HepG2 (cell line): ENCODE measurements at regions not wholly inside any gene's neighbourhood (a gene's known extent, or its start where the extent isn't known, plus 50 kb on each side); places are given as distances from the start of the nearest gene placed in this dataset.

Experiments
- ATAC-seq: fragments of 200-7000 bp; cut with Tn5 transposase; 3 replicates; pipeline ENCODE4 v1.9.1; 2020; ENCODE audit warnings: mild to moderate bottlenecking, moderate library complexity
- BruUV-seq: library from RNA; stranded (reverse); fragments of 400-500 nt; replicated peaks from 2 replicates; lab custom pipeline; 2021; lab: Mats Ljungman, UMichigan
- CTCF ChIA-PET: fragments of 300-600 bp; formaldehyde crosslinking; extraction: SDS; loops from one replicate; lab custom pipeline; 2021; ENCODE audit warnings: low total read pairs, inconsistent platforms, low intra/inter-chr PET ratio; lab: Yijun Ruan, JAX
- POLR2A ChIA-PET: fragments of 350-600 bp; sonication (Branson Sonifier 250); formaldehyde crosslinking; loops from one replicate; lab custom pipeline; 2020; ENCODE audit warnings: antibody characterized with exemption, inconsistent platforms; lab: Yijun Ruan, JAX
- DNase-seq: peaks from one replicate; pipeline ENCODE4 v3.0.0-alpha.2; 2015; ENCODE audit warnings: low spot score
- FAIRE-seq: peaks from 3 replicates; lab custom pipeline; 2011; peaks lifted over from hg19 to GRCh38; lab: Jason Lieb, UNC
- H2AFZ ChIP-seq: one replicate; pipeline ENCODE4 v1.6.1; 2011; ENCODE audit warnings: low read length, inconsistent platforms
- H3K27ac ChIP-seq: fragments of 300-600 bp; 3 replicates; pipeline ENCODE4 v1.8.0; 2011; ENCODE audit warnings: mixed run types, mild to moderate bottlenecking, mixed read lengths, low read length, inconsistent platforms; ENCODE audit not compliant: insufficient read depth; ENCODE audit errors: extremely low read length
- H3K27me3 ChIP-seq, 2 experiments: fragments of 200-600 bp in 1 of 2; 2 replicates in 1 of 2; 3 replicates in 1 of 2; pipeline versions ENCODE4 v1.6.0 to v1.8.0; 2011; ENCODE audit warnings: low read length in 2 of 2, mild to moderate bottlenecking in 2 of 2, moderate library complexity in 2 of 2, inconsistent platforms in 1 of 2; ENCODE audit not compliant: insufficient read depth in 2 of 2, control insufficient read depth in 1 of 2
- H3K36me3 ChIP-seq, 2 experiments: fragments of 200-600 bp in 1 of 2; replicated peaks in 1 of 2; 2 replicates in 1 of 2; 3 replicates in 1 of 2; pipeline versions ENCODE4 v1.5.1 to v1.8.0; 2011; ENCODE audit warnings: low read length in 2 of 2, inconsistent platforms in 1 of 2; ENCODE audit not compliant: insufficient read depth in 2 of 2, control insufficient read depth in 1 of 2
- H3K4me1 ChIP-seq: 2 replicates; pipeline ENCODE4 v1.5.1; 2012; ENCODE audit warnings: low read length, inconsistent platforms; ENCODE audit not compliant: insufficient read depth
- H3K4me2 ChIP-seq: 2 replicates; pipeline ENCODE4 v1.6.0; 2011; ENCODE audit warnings: low read depth, low read length, inconsistent platforms
- H3K4me3 ChIP-seq, 3 experiments: fragments of 200-600 bp in 1 of 3; sonication (generic), shearing (Covaris generic) in 1 of 3; replicated peaks in 1 of 3; 2 replicates each; pipeline ENCODE4 v1.5.1; 2011 to 2016; ENCODE audit warnings: low read length in 3 of 3, inconsistent platforms in 2 of 3, low read depth in 2 of 3, mild to moderate bottlenecking in 2 of 3, control low read depth in 1 of 3, mixed read lengths in 1 of 3; ENCODE audit not compliant: insufficient read depth in 1 of 3
- H3K79me2 ChIP-seq: one replicate; pipeline ENCODE4 v1.6.1; 2011; ENCODE audit warnings: low read length, inconsistent platforms; ENCODE audit not compliant: insufficient read depth
- H3K9ac ChIP-seq: 2 replicates; pipeline ENCODE4 v1.6.0; 2011; ENCODE audit warnings: mild to moderate bottlenecking, low read depth, low read length, inconsistent platforms; ENCODE audit not compliant: insufficient read depth
- H3K9me3 ChIP-seq: 2 replicates; pipeline ENCODE4 v1.5.1; 2012; ENCODE audit warnings: mild to moderate bottlenecking, low read length
- H4K20me1 ChIP-seq: 2 replicates; pipeline ENCODE4 v1.6.0; 2011; ENCODE audit warnings: inconsistent platforms, mild to moderate bottlenecking, low read length, moderate library complexity; ENCODE audit not compliant: insufficient read depth
- MAF1 ChIP-seq: sonication (generic); formaldehyde crosslinking; IDR thresholded peaks from 2 replicates; pipeline ENCODE4 v1.5.0; 2020; ENCODE audit warnings: missing genetic modification reagents, borderline replicate concordance
- MIER3 ChIP-seq: IDR thresholded peaks from 2 replicates; pipeline ENCODE4 v1.6.1; 2016; ENCODE audit warnings: missing compliant biosample characterization, borderline replicate concordance
- ZNF205 ChIP-seq: IDR thresholded peaks from 2 replicates; pipeline ENCODE4 v1.6.1; 2018; ENCODE audit warnings: missing biosample characterization, missing genetic modification reagents
- ZNF260 ChIP-seq: sonication (generic); formaldehyde crosslinking; IDR thresholded peaks from 2 replicates; pipeline ENCODE4 v1.4.0; 2020; ENCODE audit warnings: missing genetic modification reagents, low read depth, mild to moderate bottlenecking, borderline replicate concordance
- ZNF629 ChIP-seq: sonication (generic); formaldehyde crosslinking; conservative IDR thresholded peaks from 2 replicates; pipeline ENCODE4 v1.5.0; 2020; ENCODE audit warnings: missing genetic modification reagents
- ZNF788 ChIP-seq: sonication (generic); formaldehyde crosslinking; IDR thresholded peaks from 2 replicates; pipeline ENCODE4 v1.5.0; 2020; ENCODE audit warnings: mild to moderate bottlenecking, missing genetic modification reagents, borderline replicate concordance
- ZNF839 ChIP-seq: sonication (generic); formaldehyde crosslinking; IDR thresholded peaks from 2 replicates; pipeline ENCODE4 v1.4.0; 2020; ENCODE audit warnings: missing genetic modification reagents, mild to moderate bottlenecking, borderline replicate concordance
- WGBS: methylation state at CpG from one replicate; pipeline ENCODE4 v1.1.6; 2017; ENCODE audit warnings: low lambda C conversion rate; 5-methylcytosine and 5-hydroxymethylcytosine counted together
- in situ Hi-C: cut with HindIII; loops from 2 replicates; pipeline ENCODE4 v1.10.0; 2017; ENCODE audit warnings: low pct_unique_long_range_greater_than_20kb; ENCODE audit not compliant: extremely low pct_ligation_motif_present
- intact Hi-C: fragments of 100-400 bp; cut with micrococcal nuclease; formaldehyde crosslinking; loops from one replicate; pipeline ENCODE4 v1.10.0; 2022; ENCODE audit not compliant: unreplicated experiment
- TF ChIP-seq, protein P1 (sequence below): sonication (generic); formaldehyde crosslinking; conservative IDR thresholded peaks from 2 replicates; pipeline ENCODE4 v1.8.0; 2022; ENCODE audit warnings: missing genetic modification reagents
- TF ChIP-seq, protein P2 (sequence below): IDR thresholded peaks from 2 replicates; pipeline ENCODE4 v1.6.1; 2016

DNA sequence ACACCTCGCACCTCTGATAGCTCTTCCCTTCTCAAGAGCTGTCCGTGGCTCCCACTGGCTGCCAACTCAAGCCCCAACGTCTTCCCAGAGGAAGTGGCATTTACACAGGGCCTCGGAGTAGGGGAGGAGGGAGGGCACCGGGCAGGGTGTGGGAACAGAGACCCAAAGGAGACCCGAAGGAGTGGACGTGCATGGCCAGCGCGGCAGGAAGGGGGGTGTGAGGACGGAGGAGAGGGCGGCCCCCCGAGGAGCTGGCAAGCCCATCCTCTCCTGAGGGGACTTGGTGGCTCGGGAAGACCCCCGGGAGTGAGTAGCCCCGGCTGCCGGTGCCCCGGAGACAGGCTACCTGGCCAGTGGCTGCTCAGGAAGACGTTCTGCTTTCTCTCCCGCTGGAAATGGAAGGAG, 85.9 kb downstream of the FOXL3 start:
- POLR2A ChIA-PET = no interaction called here
- Histone ChIP-seq H3K27ac (no peak overlapping the region), H3K27me3 (peaks cover 2 to 9% of the 10 kb centered on the region in 2 experiments; a peak in 2 of 5 replicates), H3K4me3 (no peak overlapping the region), H3K9ac (no peak overlapping the region), H3K4me2 (no peak overlapping the region), H3K4me1 (peaks cover 66% of the 10 kb centered on the region), H3K9me3 (no peaks in the 10 kb centered on the region), H2AFZ (no peak overlapping the region), H3K79me2 (no peaks in the 10 kb centered on the region), H4K20me1 (no peaks in the 10 kb centered on the region), H3K36me3 (no peaks in the 10 kb centered on the region)
- intact Hi-C loops (loop anchor here (10.0 kb wide), 1 partner anchor 49 kb away; no protein-coding TSS in a partner anchor), in situ Hi-C loops (no loop called here)
- no peak for TF ChIP-seq ZNF260 (CRISPR knock-in tag)
- TF ChIP-seq ZNF788 (CRISPR knock-in tag) = no peak
- no peak for TF ChIP-seq ZNF839
- TF ChIP-seq, protein P1, sequence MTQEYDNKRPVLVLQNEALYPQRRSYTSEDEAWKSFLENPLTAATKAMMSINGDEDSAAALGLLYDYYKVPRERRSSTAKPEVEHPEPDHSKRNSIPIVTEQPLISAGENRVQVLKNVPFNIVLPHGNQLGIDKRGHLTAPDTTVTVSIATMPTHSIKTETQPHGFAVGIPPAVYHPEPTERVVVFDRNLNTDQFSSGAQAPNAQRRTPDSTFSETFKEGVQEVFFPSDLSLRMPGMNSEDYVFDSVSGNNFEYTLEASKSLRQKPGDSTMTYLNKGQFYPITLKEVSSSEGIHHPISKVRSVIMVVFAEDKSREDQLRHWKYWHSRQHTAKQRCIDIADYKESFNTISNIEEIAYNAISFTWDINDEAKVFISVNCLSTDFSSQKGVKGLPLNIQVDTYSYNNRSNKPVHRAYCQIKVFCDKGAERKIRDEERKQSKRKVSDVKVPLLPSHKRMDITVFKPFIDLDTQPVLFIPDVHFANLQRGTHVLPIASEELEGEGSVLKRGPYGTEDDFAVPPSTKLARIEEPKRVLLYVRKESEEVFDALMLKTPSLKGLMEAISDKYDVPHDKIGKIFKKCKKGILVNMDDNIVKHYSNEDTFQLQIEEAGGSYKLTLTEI (CRISPR knock-in tag) = no peak
- TF ChIP-seq MAF1 (CRISPR knock-in tag) = no peak
- TF ChIP-seq, protein P2, sequence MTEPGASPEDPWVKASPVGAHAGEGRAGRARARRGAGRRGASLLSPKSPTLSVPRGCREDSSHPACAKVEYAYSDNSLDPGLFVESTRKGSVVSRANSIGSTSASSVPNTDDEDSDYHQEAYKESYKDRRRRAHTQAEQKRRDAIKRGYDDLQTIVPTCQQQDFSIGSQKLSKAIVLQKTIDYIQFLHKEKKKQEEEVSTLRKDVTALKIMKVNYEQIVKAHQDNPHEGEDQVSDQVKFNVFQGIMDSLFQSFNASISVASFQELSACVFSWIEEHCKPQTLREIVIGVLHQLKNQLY = no peak
- no peak for TF ChIP-seq ZNF205 (CRISPR knock-in tag)
- TF ChIP-seq MIER3 = no peak
- no peak for TF ChIP-seq ZNF629 (CRISPR knock-in tag)
- CTCF ChIA-PET = no interaction called here
- DNase-seq = no peak
- FAIRE-seq = no peak
- no peak for ATAC-seq
- WGBS = 87% methylated on average over 19 of the region's 19 CpGs
- no TSS peak for BruUV-seq
